ENCODE measurements at regions not wholly inside any gene's neighbourhood (a gene's known extent, or its start where the extent isn't known, plus 50 kb on each side); places are given as distances from the start of the nearest gene placed in this dataset.

DNA sequence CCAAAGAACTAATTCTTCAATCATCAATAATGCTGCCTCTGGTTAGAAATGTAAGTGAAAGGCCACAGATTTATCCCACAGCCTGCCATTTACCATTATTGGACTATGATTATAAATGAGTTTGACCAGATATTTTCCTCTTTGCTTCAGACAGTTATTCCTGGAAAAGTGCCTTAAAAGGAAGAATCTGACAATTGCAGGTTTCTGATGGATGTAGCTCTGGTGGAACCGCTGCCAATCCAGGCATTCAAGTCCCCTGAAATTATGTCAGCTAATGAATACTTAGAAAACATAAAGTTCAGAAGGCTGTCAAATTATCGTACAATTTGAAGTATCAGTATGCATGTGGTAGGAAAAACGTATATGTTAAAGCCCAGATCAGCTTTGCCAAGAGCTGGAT lies 78.2 kb upstream of the NR4A3 start (continued):
- TF ChIP-seq, protein P1, sequence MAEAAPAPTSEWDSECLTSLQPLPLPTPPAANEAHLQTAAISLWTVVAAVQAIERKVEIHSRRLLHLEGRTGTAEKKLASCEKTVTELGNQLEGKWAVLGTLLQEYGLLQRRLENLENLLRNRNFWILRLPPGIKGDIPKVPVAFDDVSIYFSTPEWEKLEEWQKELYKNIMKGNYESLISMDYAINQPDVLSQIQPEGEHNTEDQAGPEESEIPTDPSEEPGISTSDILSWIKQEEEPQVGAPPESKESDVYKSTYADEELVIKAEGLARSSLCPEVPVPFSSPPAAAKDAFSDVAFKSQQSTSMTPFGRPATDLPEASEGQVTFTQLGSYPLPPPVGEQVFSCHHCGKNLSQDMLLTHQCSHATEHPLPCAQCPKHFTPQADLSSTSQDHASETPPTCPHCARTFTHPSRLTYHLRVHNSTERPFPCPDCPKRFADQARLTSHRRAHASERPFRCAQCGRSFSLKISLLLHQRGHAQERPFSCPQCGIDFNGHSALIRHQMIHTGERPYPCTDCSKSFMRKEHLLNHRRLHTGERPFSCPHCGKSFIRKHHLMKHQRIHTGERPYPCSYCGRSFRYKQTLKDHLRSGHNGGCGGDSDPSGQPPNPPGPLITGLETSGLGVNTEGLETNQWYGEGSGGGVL (CRISPR knock-in tag; IDR thresholded peaks at IDR 0.05), result no peak

DNA sequence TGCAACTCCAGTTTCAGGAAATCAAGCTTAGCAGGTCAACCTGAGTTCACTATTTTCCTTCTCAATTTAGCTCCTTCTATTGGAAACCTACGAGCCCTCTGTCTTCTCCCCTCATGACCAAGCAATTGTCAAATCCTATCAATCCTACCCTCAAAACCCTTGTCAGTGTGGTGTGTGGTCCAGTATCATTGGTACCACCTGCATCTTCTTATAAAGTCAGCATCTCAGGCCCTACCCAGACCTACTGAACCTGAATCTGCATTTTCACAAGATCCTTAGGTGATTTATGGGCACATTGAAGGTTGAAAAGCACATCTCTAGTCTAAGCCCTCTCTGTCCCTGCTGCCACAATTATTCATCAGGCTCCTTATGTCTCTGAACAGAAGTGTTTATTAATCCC lies 77.6 kb upstream of the NR4A3 start:
- DNase-seq (ENCODE audit: extremely low read depth in 1 of 4, low spot score in 3 of 4) (no peak), FAIRE-seq (no peak), ATAC-seq (no peak)
- Histone ChIP-seq H3K27ac (ENCODE audit: extremely low read depth, low read depth, low read length) (no peak overlapping the region), H3K4me3 (no peak overlapping the region), H3K9me1 (ENCODE audit: control insufficient read depth, insufficient read depth, low read length) (no peaks in the 10 kb centered on the region), H3K27me3 (ENCODE audit: control insufficient read depth in 2 of 2, insufficient read depth in 2 of 2, low read length in 2 of 2) (no peaks in the 10 kb centered on the region; a peak in 1 of 5 replicates), H3K79me2 (ENCODE audit: control insufficient read depth, insufficient read depth, low read length) (no peaks in the 10 kb centered on the region), H4K20me1 (replicated peaks; ENCODE audit: control insufficient read depth, insufficient read depth, low read length) (no peaks in the 10 kb centered on the region), H3K9ac (ENCODE audit: insufficient read depth in 1 of 2, low read depth in 2 of 2, low read length in 2 of 2) (no peak overlapping the region), H3K36me3 (ENCODE audit: control insufficient read depth, insufficient read depth, low read length) (no peaks in the 10 kb centered on the region), H3K9me3 (replicated peaks; ENCODE audit: control insufficient read depth, insufficient read depth, low read depth, low read length) (no peaks in the 10 kb centered on the region), H2AFZ (ENCODE audit: low read depth, low read length) (no peak overlapping the region), H3K4me2 (ENCODE audit: insufficient read depth, low read length) (no peak overlapping the region), H3K4me1 (replicated peaks in 1 of 2; ENCODE audit: control insufficient read depth in 2 of 2, insufficient read depth in 2 of 2, low read length in 2 of 2) (no peaks in the 10 kb centered on the region)
- BruUV-seq (replicated peaks), result no TSS peak
- intact Hi-C loops (cut with micrococcal nuclease) (no loop called here), in situ Hi-C loops (cut with MboI) (no loop called here)
- CTCF ChIA-PET (ENCODE audit: low intra/inter-chr PET ratio), result no interaction called here
- POLR2A ChIA-PET, result no interaction called here
- TF ChIP-seq CTBP1 (IDR thresholded peaks at IDR 0.05; ENCODE audit: borderline replicate concordance), result no peak
- no peak for TF ChIP-seq ZNF583 (CRISPR knock-in tag; IDR thresholded peaks at IDR 0.05)
- TF ChIP-seq HMBOX1 (IDR thresholded peaks at IDR 0.05), result no peak
- TF ChIP-seq RAD51 (IDR thresholded peaks at IDR 0.05; ENCODE audit: borderline replicate concordance, low read depth), result no peak
- TF ChIP-seq, protein P2, sequence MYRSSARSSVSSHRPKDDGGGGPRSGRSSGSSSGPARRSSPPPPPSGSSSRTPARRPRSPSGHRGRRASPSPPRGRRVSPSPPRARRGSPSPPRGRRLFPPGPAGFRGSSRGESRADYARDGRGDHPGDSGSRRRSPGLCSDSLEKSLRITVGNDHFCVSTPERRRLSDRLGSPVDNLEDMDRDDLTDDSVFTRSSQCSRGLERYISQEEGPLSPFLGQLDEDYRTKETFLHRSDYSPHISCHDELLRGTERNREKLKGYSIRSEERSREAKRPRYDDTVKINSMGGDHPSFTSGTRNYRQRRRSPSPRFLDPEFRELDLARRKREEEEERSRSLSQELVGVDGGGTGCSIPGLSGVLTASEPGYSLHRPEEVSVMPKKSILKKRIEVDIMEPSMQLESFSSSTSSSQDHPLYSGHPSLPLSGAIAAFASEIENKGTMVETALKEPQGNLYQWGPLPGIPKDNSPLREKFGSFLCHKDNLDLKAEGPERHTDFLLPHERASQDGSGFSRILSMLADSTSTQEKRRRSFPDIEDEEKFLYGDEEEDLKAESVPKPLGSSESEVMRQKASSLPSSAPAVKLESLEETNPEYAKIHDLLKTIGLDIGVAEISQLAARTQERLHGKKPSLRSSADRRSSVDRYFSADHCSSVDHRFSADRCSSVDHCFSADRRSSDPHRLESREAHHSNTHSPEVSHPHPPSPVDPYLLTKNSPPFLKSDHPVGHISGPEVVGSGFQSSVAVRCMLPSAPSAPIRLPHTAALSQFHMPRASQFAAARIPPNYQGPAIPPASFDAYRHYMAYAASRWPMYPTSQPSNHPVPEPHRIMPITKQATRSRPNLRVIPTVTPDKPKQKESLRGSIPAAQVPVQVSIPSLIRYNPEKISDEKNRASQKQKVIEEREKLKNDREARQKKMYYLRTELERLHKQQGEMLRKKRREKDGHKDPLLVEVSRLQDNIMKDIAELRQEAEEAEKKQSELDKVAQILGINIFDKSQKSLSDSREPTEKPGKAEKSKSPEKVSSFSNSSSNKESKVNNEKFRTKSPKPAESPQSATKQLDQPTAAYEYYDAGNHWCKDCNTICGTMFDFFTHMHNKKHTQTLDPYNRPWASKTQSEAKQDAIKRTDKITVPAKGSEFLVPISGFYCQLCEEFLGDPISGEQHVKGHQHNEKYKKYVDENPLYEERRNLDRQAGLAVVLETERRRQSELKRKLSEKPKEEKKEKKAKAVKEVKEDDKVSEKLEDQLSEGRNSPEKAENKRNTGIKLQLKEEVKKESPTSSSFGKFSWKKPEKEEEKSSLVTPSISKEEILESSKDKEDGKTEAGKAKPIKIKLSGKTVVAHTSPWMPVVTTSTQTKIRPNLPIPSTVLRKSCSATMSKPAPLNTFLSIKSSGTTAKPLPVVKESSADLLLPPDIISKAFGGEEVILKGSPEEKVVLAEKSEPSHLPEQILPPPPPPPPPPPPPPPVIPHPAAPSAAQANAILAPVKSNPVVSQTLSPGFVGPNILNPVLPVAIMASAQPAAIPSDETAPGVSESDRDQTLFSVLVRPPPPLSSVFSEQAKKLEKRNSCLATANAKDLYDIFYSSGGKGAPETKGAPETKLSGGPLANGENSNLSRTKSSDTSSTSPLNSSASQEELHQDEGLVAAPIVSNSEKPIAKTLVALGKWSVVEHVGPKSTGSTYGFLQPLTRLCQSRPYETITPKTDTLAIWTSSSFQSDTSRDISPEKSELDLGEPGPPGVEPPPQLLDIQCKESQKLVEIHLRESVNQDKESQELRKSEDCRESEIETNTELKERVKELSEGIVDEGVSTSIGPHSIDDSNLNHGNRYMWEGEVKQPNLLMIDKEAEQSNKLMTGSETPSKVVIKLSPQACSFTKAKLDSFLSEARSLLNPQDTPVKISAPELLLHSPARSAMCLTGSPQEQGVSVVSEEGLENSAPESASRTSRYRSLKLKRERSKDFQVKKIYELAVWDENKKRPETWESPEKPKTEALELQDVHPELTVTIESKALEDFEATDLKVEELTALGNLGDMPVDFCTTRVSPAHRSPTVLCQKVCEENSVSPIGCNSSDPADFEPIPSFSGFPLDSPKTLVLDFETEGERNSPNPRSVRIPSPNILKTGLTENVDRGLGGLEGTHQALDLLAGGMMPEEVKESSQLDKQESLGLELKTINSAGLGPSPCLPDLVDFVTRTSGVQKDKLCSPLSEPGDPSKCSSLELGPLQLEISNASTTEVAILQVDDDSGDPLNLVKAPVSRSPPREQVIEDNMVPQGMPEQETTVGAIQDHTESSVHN (IDR thresholded peaks at IDR 0.05; ENCODE audit: borderline replicate concordance in 1 of 2, low read depth in 1 of 2), result no peak
- 0% methylated on average over 1 of the region's 1 CpG for WGBS (ENCODE audit: insufficient coverage, low coverage, missing lambda C conversion rate)
